HL-60 (cell line): ENCODE measurements at regions not wholly inside any gene's neighbourhood (a gene's known extent, or its start where the extent isn't known, plus 50 kb on each side); places are given as distances from the start of the nearest gene placed in this dataset.
"Not testable (repeated sequence)": the region's sequence is repeated elsewhere in the genome, so short reads cannot be mapped to it uniquely, and the experiment has no call there.

Source experiments
- DNase-seq, 2 experiments: peaks; one replicate each; pipeline ENCODE4 v3.0.0-alpha.2; 2010 to 2020; ENCODE audit warnings: low read depth in 1 of 2, low spot score in 1 of 2
- H3K27ac ChIP-seq: fragments of 250-450 bp; sonication (Bioruptor Pico); replicated peaks from 2 replicates; pipeline ENCODE4 v1.5.1; 2020; ENCODE audit warnings: mild to moderate bottlenecking, moderate library complexity
- H3K27me3 ChIP-seq: fragments of 250-450 bp; sonication (Bioruptor Pico); 2 replicates; pipeline ENCODE4 v1.5.1; 2021; ENCODE audit warnings: mild to moderate bottlenecking, moderate library complexity; ENCODE audit not compliant: insufficient read depth, poor library complexity, severe bottlenecking
- H3K4me3 ChIP-seq: replicated peaks from 2 replicates; pipeline ENCODE4 v1.5.1; 2011; ENCODE audit warnings: mild to moderate bottlenecking, control low read depth, low read length; ENCODE audit not compliant: insufficient read depth
- GABPA ChIP-seq: IDR thresholded peaks from 2 replicates; pipeline ENCODE4 v1.6.1; 2012; ENCODE audit warnings: low read depth
- POLR2AphosphoS5 ChIP-seq: IDR thresholded peaks from 2 replicates; pipeline ENCODE4 v1.6.1; 2012; ENCODE audit warnings: low read depth
- REST ChIP-seq: IDR thresholded peaks from 2 replicates; pipeline ENCODE4 v1.6.1; 2012; ENCODE audit warnings: low read depth; ENCODE audit not compliant: insufficient replicate concordance
- SPI1 ChIP-seq: IDR thresholded peaks from 2 replicates; pipeline ENCODE4 v1.6.1; 2012; ENCODE audit warnings: low read depth, mild to moderate bottlenecking, borderline replicate concordance
- TF ChIP-seq, protein P1 (sequence below): IDR thresholded peaks from one replicate; pipeline ENCODE4 v1.5.1; 2011; ENCODE audit warnings: low read length, control low read depth, inconsistent platforms; ENCODE audit not compliant: insufficient read depth

DNA sequence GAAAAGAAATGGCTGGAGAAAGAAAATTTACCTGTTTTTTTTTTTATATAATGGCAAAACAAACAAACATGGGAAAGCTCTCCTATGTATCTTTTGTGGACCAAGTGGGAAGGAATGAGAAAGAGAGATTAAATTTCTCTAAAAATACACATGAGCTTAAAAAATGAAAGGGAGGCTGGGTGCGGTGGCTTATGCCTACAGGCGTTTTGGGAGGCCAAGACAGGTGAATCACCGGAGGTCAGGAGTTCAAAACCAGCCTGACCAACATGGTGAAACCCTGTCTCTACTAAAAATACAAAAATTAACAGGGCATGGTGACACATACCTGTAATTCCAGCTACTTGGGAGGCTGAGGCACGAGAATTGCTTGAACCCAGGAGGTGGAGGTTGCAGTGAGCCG lies 388.0 kb downstream of the TFAP2B start:
- not testable (repeated sequence) for H3K27ac ChIP-seq, H3K27me3 ChIP-seq, DNase-seq, H3K4me3 ChIP-seq

DNA sequence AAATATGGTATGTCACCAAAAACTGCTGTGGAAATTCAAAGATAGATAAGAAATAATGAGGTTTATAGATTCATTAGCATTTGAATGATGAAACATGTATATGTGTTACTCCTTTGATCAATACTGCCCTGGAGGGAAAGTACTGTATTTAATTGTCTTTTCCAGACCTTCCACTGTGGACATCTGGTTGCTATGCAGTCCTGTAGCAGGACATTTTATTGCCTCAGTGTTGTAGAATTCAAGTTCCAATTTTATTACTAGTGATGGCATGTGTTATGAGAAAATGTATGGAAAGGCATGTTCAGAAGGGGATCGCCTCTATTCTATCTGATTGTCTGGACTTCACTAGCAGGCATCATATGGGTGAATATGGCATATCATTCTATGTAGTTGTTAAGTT lies 391.0 kb downstream of the TFAP2B start:
- no peak for DNase-seq
- H3K27me3 ChIP-seq: no peaks in the 10 kb centered on the region
- H3K27ac ChIP-seq: no peak overlapping the region
- TF ChIP-seq, protein P1, sequence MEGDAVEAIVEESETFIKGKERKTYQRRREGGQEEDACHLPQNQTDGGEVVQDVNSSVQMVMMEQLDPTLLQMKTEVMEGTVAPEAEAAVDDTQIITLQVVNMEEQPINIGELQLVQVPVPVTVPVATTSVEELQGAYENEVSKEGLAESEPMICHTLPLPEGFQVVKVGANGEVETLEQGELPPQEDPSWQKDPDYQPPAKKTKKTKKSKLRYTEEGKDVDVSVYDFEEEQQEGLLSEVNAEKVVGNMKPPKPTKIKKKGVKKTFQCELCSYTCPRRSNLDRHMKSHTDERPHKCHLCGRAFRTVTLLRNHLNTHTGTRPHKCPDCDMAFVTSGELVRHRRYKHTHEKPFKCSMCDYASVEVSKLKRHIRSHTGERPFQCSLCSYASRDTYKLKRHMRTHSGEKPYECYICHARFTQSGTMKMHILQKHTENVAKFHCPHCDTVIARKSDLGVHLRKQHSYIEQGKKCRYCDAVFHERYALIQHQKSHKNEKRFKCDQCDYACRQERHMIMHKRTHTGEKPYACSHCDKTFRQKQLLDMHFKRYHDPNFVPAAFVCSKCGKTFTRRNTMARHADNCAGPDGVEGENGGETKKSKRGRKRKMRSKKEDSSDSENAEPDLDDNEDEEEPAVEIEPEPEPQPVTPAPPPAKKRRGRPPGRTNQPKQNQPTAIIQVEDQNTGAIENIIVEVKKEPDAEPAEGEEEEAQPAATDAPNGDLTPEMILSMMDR: no peak
- no peak for TF ChIP-seq GABPA
- TF ChIP-seq POLR2AphosphoS5: no peak
- no peak for TF ChIP-seq SPI1
- TF ChIP-seq REST: no peak
- no peak overlapping the region for H3K4me3 ChIP-seq

- DNase-seq: no peak
- H3K27me3 ChIP-seq: peaks cover 3% of the 10 kb centered on the region
- H3K4me3 ChIP-seq: no peak overlapping the region
- TF ChIP-seq SPI1 (no peak), POLR2AphosphoS5 (no peak)
- TF ChIP-seq, protein P1: no peak
- H3K27ac ChIP-seq: no peak overlapping the region
Observed at GRCh38 chr6:51213811-51214210, 395.1 kb downstream of the TFAP2B start.

DNA sequence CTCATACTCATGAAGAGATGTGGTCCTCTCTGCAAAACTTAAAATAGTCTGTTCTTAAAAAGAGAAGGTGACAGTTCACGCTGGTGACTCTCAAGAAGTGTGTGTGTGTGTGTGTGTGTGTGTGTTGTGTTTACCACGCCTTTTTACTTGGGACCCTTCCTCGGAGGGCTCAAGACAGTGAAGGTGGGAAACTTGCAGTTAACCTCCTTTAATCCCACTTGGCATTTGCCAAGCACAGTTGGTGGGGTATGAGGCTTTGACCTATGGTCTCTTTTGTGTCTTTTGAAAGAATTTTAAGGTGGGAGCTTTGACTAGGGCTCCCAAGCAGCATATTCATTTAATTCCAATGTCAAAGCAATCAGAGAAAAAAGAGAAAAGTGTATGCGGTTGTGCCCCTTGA lies 395.8 kb downstream of the TFAP2B start:
- no peak overlapping the region for H3K4me3 ChIP-seq
- no peak for DNase-seq

More for the DNA sequence above, 395.8 kb downstream of the TFAP2B start:
- TF ChIP-seq GABPA (no peak), REST (no peak), POLR2AphosphoS5 (no peak), SPI1 (no peak)
- TF ChIP-seq, protein P1: no peak
- Histone ChIP-seq H3K27me3 (peaks cover 3% of the 10 kb centered on the region), H3K27ac (no peak overlapping the region)
